HL-60 (cell line): ENCODE measurements at regions not wholly inside any gene's neighbourhood (a gene's known extent, or its start where the extent isn't known, plus 50 kb on each side); places are given as distances from the start of the nearest gene placed in this dataset.

Experiments
- GABPA ChIP-seq: IDR thresholded peaks from 2 replicates; pipeline ENCODE4 v1.6.1; 2012; ENCODE audit warnings: low read depth
- POLR2AphosphoS5 ChIP-seq: IDR thresholded peaks from 2 replicates; pipeline ENCODE4 v1.6.1; 2012; ENCODE audit warnings: low read depth
- TF ChIP-seq, protein P1 (sequence below): IDR thresholded peaks from one replicate; pipeline ENCODE4 v1.5.1; 2011; ENCODE audit warnings: low read length, control low read depth, inconsistent platforms; ENCODE audit not compliant: insufficient read depth
- TF ChIP-seq, protein P2 (sequence below): IDR thresholded peaks from 2 replicates; pipeline ENCODE4 v1.6.1; 2012; ENCODE audit warnings: low read depth; ENCODE audit not compliant: insufficient replicate concordance

DNA sequence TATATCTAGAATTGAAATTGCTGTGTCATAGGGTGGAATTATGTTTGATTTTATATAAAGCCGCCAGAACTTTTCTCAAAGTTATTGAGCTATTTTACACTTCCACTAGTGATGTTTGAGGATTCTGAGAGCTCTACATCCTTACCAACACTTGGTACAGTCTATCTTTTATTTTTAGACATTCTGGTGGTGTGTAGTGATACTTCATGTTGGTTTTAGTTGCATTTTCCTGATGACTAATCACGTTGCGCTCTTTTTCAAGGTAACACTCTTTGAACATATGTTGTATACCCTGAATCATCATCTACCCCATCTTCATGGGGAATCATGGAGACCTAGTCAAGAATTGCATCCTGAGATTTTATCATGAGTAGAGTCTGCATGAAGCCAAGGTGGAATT lies 141.7 kb downstream of the NXNL2 start:
- TF ChIP-seq, protein P1, sequence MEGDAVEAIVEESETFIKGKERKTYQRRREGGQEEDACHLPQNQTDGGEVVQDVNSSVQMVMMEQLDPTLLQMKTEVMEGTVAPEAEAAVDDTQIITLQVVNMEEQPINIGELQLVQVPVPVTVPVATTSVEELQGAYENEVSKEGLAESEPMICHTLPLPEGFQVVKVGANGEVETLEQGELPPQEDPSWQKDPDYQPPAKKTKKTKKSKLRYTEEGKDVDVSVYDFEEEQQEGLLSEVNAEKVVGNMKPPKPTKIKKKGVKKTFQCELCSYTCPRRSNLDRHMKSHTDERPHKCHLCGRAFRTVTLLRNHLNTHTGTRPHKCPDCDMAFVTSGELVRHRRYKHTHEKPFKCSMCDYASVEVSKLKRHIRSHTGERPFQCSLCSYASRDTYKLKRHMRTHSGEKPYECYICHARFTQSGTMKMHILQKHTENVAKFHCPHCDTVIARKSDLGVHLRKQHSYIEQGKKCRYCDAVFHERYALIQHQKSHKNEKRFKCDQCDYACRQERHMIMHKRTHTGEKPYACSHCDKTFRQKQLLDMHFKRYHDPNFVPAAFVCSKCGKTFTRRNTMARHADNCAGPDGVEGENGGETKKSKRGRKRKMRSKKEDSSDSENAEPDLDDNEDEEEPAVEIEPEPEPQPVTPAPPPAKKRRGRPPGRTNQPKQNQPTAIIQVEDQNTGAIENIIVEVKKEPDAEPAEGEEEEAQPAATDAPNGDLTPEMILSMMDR = no peak
- TF ChIP-seq, protein P2, sequence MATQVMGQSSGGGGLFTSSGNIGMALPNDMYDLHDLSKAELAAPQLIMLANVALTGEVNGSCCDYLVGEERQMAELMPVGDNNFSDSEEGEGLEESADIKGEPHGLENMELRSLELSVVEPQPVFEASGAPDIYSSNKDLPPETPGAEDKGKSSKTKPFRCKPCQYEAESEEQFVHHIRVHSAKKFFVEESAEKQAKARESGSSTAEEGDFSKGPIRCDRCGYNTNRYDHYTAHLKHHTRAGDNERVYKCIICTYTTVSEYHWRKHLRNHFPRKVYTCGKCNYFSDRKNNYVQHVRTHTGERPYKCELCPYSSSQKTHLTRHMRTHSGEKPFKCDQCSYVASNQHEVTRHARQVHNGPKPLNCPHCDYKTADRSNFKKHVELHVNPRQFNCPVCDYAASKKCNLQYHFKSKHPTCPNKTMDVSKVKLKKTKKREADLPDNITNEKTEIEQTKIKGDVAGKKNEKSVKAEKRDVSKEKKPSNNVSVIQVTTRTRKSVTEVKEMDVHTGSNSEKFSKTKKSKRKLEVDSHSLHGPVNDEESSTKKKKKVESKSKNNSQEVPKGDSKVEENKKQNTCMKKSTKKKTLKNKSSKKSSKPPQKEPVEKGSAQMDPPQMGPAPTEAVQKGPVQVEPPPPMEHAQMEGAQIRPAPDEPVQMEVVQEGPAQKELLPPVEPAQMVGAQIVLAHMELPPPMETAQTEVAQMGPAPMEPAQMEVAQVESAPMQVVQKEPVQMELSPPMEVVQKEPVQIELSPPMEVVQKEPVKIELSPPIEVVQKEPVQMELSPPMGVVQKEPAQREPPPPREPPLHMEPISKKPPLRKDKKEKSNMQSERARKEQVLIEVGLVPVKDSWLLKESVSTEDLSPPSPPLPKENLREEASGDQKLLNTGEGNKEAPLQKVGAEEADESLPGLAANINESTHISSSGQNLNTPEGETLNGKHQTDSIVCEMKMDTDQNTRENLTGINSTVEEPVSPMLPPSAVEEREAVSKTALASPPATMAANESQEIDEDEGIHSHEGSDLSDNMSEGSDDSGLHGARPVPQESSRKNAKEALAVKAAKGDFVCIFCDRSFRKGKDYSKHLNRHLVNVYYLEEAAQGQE = no peak
- TF ChIP-seq GABPA = no peak
- no peak for TF ChIP-seq POLR2AphosphoS5
